ENCODE measurements at regions not wholly inside any gene's neighbourhood (a gene's known extent, or its start where the extent isn't known, plus 50 kb on each side); places are given as distances from the start of the nearest gene placed in this dataset.

DNA sequence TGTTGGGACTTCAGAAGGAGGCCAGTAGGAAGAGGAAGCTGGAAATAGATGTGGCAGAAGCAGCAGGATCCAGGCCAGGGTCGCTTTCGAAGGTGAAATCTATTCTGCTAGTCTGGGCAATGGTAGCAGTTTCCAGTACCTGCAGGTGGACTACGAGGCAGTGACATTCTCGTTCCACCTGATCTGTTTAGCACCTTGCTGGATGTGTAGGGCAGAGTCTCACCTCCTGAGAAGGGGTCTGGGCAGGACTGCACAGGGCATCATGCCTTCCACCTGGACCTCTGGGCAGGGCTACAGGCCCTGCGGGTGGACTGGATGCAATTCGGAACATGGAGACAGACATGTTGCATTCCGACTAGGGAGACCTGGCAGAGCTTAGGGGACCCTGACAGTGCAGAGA, 254.8 kb upstream of the ZNF32 start:
- Histone ChIP-seq H3K9ac (ENCODE audit: low read length) (no peak overlapping the region), H3K27me3 (ENCODE audit: insufficient read depth, low read length) (peaks cover 45% of the 10 kb centered on the region), H3K4me2 (ENCODE audit: low read length) (no peak overlapping the region), H3K4me3 (replicated peaks in 1 of 2; ENCODE audit: low read depth in 1 of 2, low read length in 2 of 2) (no peak overlapping the region), H4K20me1 (ENCODE audit: insufficient read depth) (no peaks in the 10 kb centered on the region), H2AFZ (ENCODE audit: low read depth, low read length, poor library complexity, severe bottlenecking) (no peak overlapping the region), H3K9me2 (ENCODE audit: insufficient read depth) (no peaks in the 10 kb centered on the region), H3K36me3 (ENCODE audit: control insufficient read depth in 1 of 2, insufficient read depth in 2 of 2, low read length in 2 of 2) (no peaks in the 10 kb centered on the region), H3K79me2 (ENCODE audit: insufficient read depth, low read length) (no peaks in the 10 kb centered on the region), H3K4me1 (ENCODE audit: control insufficient read depth in 1 of 2, insufficient read depth in 2 of 2, low read length in 2 of 2) (no peaks in the 10 kb centered on the region), H3K27ac (ENCODE audit: low read depth, low read length) (no peak overlapping the region), H3K9me3 (ENCODE audit: control insufficient read depth in 1 of 2, insufficient read depth in 1 of 2, low read depth in 1 of 2, low read length in 2 of 2) (no peaks in the 10 kb centered on the region)
- TF ChIP-seq CBX3 (IDR thresholded peaks at IDR 0.05; ENCODE audit: low read depth) = no peak
- no peak for TF ChIP-seq SIN3A (IDR thresholded peaks at IDR 0.05; ENCODE audit: low read depth)
- TF ChIP-seq YY1 (IDR thresholded peaks at IDR 0.05; ENCODE audit: extremely low read depth, insufficient replicate concordance, low read depth, low read length) = no peak
- no peak for TF ChIP-seq EZH2phosphoT487 (IDR thresholded peaks at IDR 0.05; ENCODE audit: borderline replicate concordance)
- no peak for TF ChIP-seq SP1 (IDR thresholded peaks at IDR 0.05; ENCODE audit: low read depth)
- no peak for TF ChIP-seq POLR2A (IDR thresholded peaks at IDR 0.05; ENCODE audit: borderline replicate concordance, extremely low read depth, insufficient read depth, insufficient read length)
- no peak for TF ChIP-seq CEBPB (IDR thresholded peaks at IDR 0.05; ENCODE audit: low read depth)
- no peak for TF ChIP-seq REST (IDR thresholded peaks at IDR 0.05; ENCODE audit: low read depth)
- RAD21 ChIA-PET (ENCODE audit: low non-redundant PET in 1 of 2, low total read pairs in 2 of 2, uncharacterized antibody in 2 of 2, unreplicated experiment in 2 of 2) = no interaction called here
- BruUV-seq (replicated peaks) = no TSS peak
- DNase-seq (ENCODE audit: low read depth, low spot score) (no peak), ATAC-seq (no peak)
- CTCF ChIA-PET = no interaction called here
- intact Hi-C loops (cut with micrococcal nuclease) = no loop called here
- POLR2A ChIA-PET = no interaction called here

DNA sequence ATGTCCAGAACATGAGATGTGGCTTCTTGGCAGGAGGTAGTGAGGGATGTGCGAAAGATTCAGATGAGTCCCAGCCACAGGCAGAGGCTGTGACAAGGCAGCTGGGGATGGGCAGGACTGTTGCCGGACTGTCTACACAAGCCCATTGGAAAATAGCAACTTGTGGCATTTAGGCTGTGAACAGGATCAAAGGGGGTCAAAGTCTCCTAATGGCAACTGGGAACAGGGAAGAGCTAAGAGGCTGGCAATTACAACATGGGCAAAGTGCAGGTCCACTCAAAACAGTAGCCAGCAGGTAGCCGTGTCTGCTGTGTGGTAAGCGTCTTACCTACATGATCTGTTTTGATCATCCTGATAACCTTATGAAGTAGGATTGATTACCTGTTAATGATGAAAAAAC, 254.2 kb upstream of the ZNF32 start:
- TF ChIP-seq FOSL1 (IDR thresholded peaks at IDR 0.05; ENCODE audit: low read depth) (no peak), TCF7L2 (IDR thresholded peaks at IDR 0.05; ENCODE audit: borderline replicate concordance, extremely low read depth, insufficient read depth, insufficient read length) (no peak)
- TF ChIP-seq, protein P1, sequence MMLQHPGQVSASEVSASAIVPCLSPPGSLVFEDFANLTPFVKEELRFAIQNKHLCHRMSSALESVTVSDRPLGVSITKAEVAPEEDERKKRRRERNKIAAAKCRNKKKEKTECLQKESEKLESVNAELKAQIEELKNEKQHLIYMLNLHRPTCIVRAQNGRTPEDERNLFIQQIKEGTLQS (IDR thresholded peaks at IDR 0.05) = no peak
- H2AFZ ChIP-seq (ENCODE audit: low read depth, low read length, poor library complexity, severe bottlenecking) = no peak overlapping the region
- no peaks in the 10 kb centered on the region for H3K9me3 ChIP-seq (ENCODE audit: control insufficient read depth in 1 of 2, insufficient read depth in 1 of 2, low read depth in 1 of 2, low read length in 2 of 2)
- H3K27ac ChIP-seq (ENCODE audit: low read depth, low read length) = no peak overlapping the region
- no peak overlapping the region for H3K4me2 ChIP-seq (ENCODE audit: low read length)
- ChIA-PET CTCF (no interaction called here), POLR2A (no interaction called here), RAD21 (ENCODE audit: low non-redundant PET in 1 of 2, low total read pairs in 2 of 2, uncharacterized antibody in 2 of 2, unreplicated experiment in 2 of 2) (no interaction called here)
- H3K4me3 ChIP-seq (replicated peaks in 1 of 2; ENCODE audit: low read depth in 1 of 2, low read length in 2 of 2) = no peak overlapping the region
- intact Hi-C loops (cut with micrococcal nuclease) = no loop called here
- BruUV-seq (replicated peaks) = no TSS peak
- no peaks in the 10 kb centered on the region for H3K79me2 ChIP-seq (ENCODE audit: insufficient read depth, low read length)
- ATAC-seq (no peak), DNase-seq (ENCODE audit: low read depth, low spot score) (no peak)
- H3K9ac ChIP-seq (ENCODE audit: low read length) = no peak overlapping the region
- no peaks in the 10 kb centered on the region for H3K4me1 ChIP-seq (ENCODE audit: control insufficient read depth in 1 of 2, insufficient read depth in 2 of 2, low read length in 2 of 2)
- no peaks in the 10 kb centered on the region for H4K20me1 ChIP-seq (ENCODE audit: insufficient read depth)
- no peaks in the 10 kb centered on the region for H3K9me2 ChIP-seq (ENCODE audit: insufficient read depth)
- peaks cover 45% of the 10 kb centered on the region for H3K27me3 ChIP-seq (ENCODE audit: insufficient read depth, low read length)
- no peaks in the 10 kb centered on the region for H3K36me3 ChIP-seq (ENCODE audit: control insufficient read depth in 1 of 2, insufficient read depth in 2 of 2, low read length in 2 of 2)

All from HCT116 (cell line).